HFFc6 (cell line): ENCODE measurements at regions not wholly inside any gene's neighbourhood (a gene's known extent, or its start where the extent isn't known, plus 50 kb on each side); places are given as distances from the start of the nearest gene placed in this dataset.

Source experiments
- DNase-seq: peaks from one replicate; pipeline ENCODE4 v3.0.0-alpha.2; 2018
- H3K27ac Mint-ChIP-seq: 2 replicates; pipeline ENCODE4 v1.8.0; 2020; ENCODE audit warnings: mild to moderate bottlenecking, mixed read lengths
- H3K27me3 Mint-ChIP-seq: 2 replicates; pipeline ENCODE4 v1.8.0; 2021; ENCODE audit warnings: mild to moderate bottlenecking, moderate library complexity, mixed read lengths; ENCODE audit not compliant: insufficient read depth
- H3K36me3 Mint-ChIP-seq: 2 replicates; pipeline ENCODE4 v1.8.0; 2021; ENCODE audit warnings: low read depth, mixed read lengths
- H3K4me1 Mint-ChIP-seq: 2 replicates; pipeline ENCODE4 v1.8.0; 2020; ENCODE audit warnings: low read depth, mixed read lengths
- H3K4me3 Mint-ChIP-seq: 2 replicates; pipeline ENCODE4 v1.8.0; 2020; ENCODE audit warnings: mild to moderate bottlenecking, moderate library complexity, mixed read lengths
- H3K9me3 Mint-ChIP-seq: 2 replicates; pipeline ENCODE4 v1.8.0; 2020; ENCODE audit warnings: mild to moderate bottlenecking, mixed read lengths
- CTCF ChIP-seq: fragments of 200-600 bp; sonication (generic); IDR thresholded peaks from 2 replicates; pipeline ENCODE4 v1.5.0; 2021; ENCODE audit warnings: antibody characterized with exemption, mild to moderate bottlenecking

GRCh38 chr18:4672162-4672561 is 217.1 kb upstream of the DLGAP1 start:
- no peaks in the 10 kb centered on the region for H3K4me1 Mint-ChIP-seq
- no peak for TF ChIP-seq CTCF
- no peak overlapping the region for H3K27ac Mint-ChIP-seq
- no peak for DNase-seq
- H3K27me3 Mint-ChIP-seq, result no peaks in the 10 kb centered on the region
- H3K36me3 Mint-ChIP-seq, result peaks cover 10% of the 10 kb centered on the region; the same call in 1 of the 2 replicates
- peaks cover 63% of the 10 kb centered on the region for H3K9me3 Mint-ChIP-seq
- no peak overlapping the region for H3K4me3 Mint-ChIP-seq

DNA sequence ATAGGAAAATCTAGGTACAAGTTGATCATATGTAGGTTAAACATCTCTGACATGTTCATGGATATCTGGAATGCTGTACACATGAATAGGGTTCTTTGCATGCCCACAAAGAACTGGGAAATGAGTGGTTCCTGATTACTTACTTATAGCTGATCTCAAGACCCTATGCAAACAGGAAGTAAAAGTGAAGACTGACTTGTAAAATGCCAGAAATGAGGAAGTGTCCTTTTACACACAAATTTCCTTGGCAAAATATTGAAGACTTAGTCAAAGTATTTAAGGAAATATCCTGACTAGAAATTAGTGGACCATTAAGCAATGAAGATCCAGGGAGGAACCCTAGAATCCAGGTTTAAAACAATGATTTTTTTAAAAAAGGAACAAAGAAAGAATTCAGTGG is 203.7 kb upstream of the DLGAP1 start:
- H3K9me3 Mint-ChIP-seq, result peaks cover 47% of the 10 kb centered on the region
- H3K27me3 Mint-ChIP-seq, result no peaks in the 10 kb centered on the region
- 0 out of 2 replicates have a peak, but pooled peaks cover 6% of the 10 kb centered on the region for H3K36me3 Mint-ChIP-seq
- no peak overlapping the region for H3K27ac Mint-ChIP-seq
- TF ChIP-seq CTCF, result no peak
- no peak overlapping the region for H3K4me3 Mint-ChIP-seq
- no peaks in the 10 kb centered on the region for H3K4me1 Mint-ChIP-seq
- DNase-seq, result no peak

DNA sequence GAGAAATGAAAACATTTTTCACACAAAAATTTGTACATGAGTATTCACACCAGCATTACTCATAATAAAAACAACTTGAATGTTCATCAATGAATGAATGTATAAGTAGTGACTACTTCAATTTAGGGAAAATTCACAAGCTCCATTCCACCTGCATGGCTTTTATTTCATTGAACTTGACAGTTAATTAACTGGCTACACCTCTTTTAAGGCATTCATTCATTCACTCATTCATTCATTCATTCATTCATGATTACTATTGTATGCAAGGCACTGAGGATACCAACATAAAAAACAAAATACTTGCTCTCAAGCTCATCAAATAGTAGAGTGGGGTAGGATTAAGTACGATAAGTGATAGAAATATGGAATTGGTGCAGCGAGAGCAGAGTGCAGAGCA is 198.3 kb upstream of the DLGAP1 start:
- H3K4me3 Mint-ChIP-seq, result no peak overlapping the region
- no peak for DNase-seq
- TF ChIP-seq CTCF, result no peak
- H3K9me3 Mint-ChIP-seq, result peaks cover 36% of the 10 kb centered on the region
- no peaks in the 10 kb centered on the region for H3K27me3 Mint-ChIP-seq
- no peak overlapping the region for H3K27ac Mint-ChIP-seq
- no peaks in the 10 kb centered on the region for H3K36me3 Mint-ChIP-seq
- H3K4me1 Mint-ChIP-seq, result no peaks in the 10 kb centered on the region

DNA sequence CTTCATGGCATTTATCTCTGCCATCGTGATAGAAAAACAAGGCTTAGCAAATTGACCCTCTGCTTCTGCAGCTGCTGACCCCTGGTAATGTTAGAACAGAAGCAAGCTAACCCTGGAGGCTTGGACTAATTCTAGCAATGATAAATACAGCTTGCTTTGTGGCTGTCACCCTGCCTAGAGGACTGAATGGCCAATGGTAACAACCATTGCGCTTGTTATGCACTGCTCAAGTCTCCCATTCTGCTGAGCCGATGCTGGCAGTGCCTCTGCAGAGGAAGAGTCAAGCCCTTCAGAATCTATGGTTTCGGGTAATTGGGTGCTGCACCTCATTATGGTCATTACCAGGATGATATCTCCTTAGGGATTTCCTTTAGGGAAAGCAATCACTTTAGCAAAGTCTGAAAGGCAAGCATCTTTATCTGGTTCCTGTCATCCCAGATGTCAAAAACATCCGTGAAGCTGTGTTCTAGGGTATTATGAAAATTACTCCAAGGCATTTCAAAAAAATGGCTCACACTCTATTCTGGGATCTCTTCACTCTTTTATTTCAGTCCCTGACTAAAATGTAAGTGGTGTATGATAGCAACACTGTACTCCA is 186.8 kb upstream of the DLGAP1 start:
- Mint-ChIP-seq H3K27ac (no peak overlapping the region), H3K4me3 (no peak overlapping the region)

GRCh38 chr18:4640349-4641012 is 185.4 kb upstream of the DLGAP1 start:
- H3K36me3 Mint-ChIP-seq, result no peaks in the 10 kb centered on the region
- TF ChIP-seq CTCF, result no peak
- peaks cover 43% of the 10 kb centered on the region for H3K9me3 Mint-ChIP-seq
- DNase-seq, result no peak
- H3K4me3 Mint-ChIP-seq, result no peak overlapping the region
- no peaks in the 10 kb centered on the region for H3K27me3 Mint-ChIP-seq
- no peak overlapping the region for H3K27ac Mint-ChIP-seq
- no peaks in the 10 kb centered on the region for H3K4me1 Mint-ChIP-seq

More for the DNA sequence above, 186.8 kb upstream of the DLGAP1 start:
- no peak for TF ChIP-seq CTCF
- H3K27me3 Mint-ChIP-seq, result no peaks in the 10 kb centered on the region; the same call in 1 of the 2 replicates
- H3K9me3 Mint-ChIP-seq, result peaks cover 47% of the 10 kb centered on the region
- no peaks in the 10 kb centered on the region for H3K4me1 Mint-ChIP-seq
- no peak for DNase-seq
- no peaks in the 10 kb centered on the region for H3K36me3 Mint-ChIP-seq
